ENCODE measurements at regions not wholly inside any gene's neighbourhood (a gene's known extent, or its start where the extent isn't known, plus 50 kb on each side); places are given as distances from the start of the nearest gene placed in this dataset.

- Mint-ChIP-seq H3K27me3 (peaks cover 6% of the 10 kb centered on the region), H3K4me1 (no peaks in the 10 kb centered on the region), H3K9me3 (ENCODE audit: insufficient read depth) (peaks cover 5% of the 10 kb centered on the region), H3K27ac (no peak overlapping the region), H3K4me3 (no peak overlapping the region)
- no peak overlapping the region for H3K9ac ChIP-seq (ENCODE audit: low read length)
- H3K27ac ChIP-seq (ENCODE audit: low read length in 2 of 2): no peak overlapping the region
- no peaks in the 10 kb centered on the region for H3K79me2 ChIP-seq (ENCODE audit: control insufficient read depth, insufficient read depth, low read length)
- intact Hi-C loops (cut with micrococcal nuclease): no loop called here
- CTCF ChIA-PET: no interaction called here
- H3K36me3 ChIP-seq (replicated peaks in 1 of 2; ENCODE audit: control extremely low read depth in 1 of 2, control insufficient read depth in 1 of 2, extremely low read depth in 1 of 2, insufficient read depth in 2 of 2, low read length in 1 of 2): no peaks in the 10 kb centered on the region
- ATAC-seq (ENCODE audit: low read depth) (no peak), DNase-seq (no peak)
- H3K4me3 ChIP-seq (ENCODE audit: control extremely low read depth in 1 of 5, extremely low read depth in 1 of 5, insufficient read depth in 1 of 5, low read depth in 2 of 5, low read length in 4 of 5): no peak overlapping the region
- no peak overlapping the region for H2AFZ ChIP-seq (ENCODE audit: insufficient read depth, low read depth, low read length, poor library complexity, severe bottlenecking)
- no CpG with 5 or more reads among the region's 2 CpGs for WGBS (ENCODE audit: insufficient coverage)
- H3K27me3 ChIP-seq (replicated peaks in 1 of 4; ENCODE audit: control extremely low read depth in 1 of 4, control insufficient read depth in 3 of 4, insufficient read depth in 4 of 4, low read length in 3 of 4): no peaks in the 10 kb centered on the region
- H3K4me1 ChIP-seq (ENCODE audit: control insufficient read depth in 2 of 2, insufficient read depth in 2 of 2, low read length in 2 of 2): no peaks in the 10 kb centered on the region
- no peaks in the 10 kb centered on the region for H4K20me1 ChIP-seq (ENCODE audit: control insufficient read depth, insufficient read depth, low read length, poor library complexity, severe bottlenecking)
- H3K4me2 ChIP-seq (replicated peaks; ENCODE audit: low read depth, low read length, poor library complexity, severe bottlenecking): no peak overlapping the region
- TF ChIP-seq CTCF (IDR thresholded peaks at IDR 0.05) (no peak), EZH2 (IDR thresholded peaks at IDR 0.05; ENCODE audit: borderline replicate concordance, insufficient read depth, low read depth, low read length, poor library complexity, severe bottlenecking) (no peak)
- POLR2A ChIA-PET: no interaction called here
- H3K9me3 ChIP-seq (ENCODE audit: control extremely low read depth in 1 of 3, control insufficient read depth in 2 of 3, insufficient read depth in 1 of 3, low read length in 2 of 3): peaks cover 0 to 5% (median 2%) of the 10 kb centered on the region in 3 donors
Measured at GRCh38 chr5:6806668-6807067, 93.4 kb downstream of the TENT4A start.

GRCh38 chr5:6808462-6808861, 95.2 kb downstream of the TENT4A start:
- peaks cover 0 to 5% (median 2%) of the 10 kb centered on the region in 3 donors for H3K9me3 ChIP-seq (ENCODE audit: control extremely low read depth in 1 of 3, control insufficient read depth in 2 of 3, insufficient read depth in 1 of 3, low read length in 2 of 3)
- H4K20me1 ChIP-seq (ENCODE audit: control insufficient read depth, insufficient read depth, low read length, poor library complexity, severe bottlenecking): no peaks in the 10 kb centered on the region
- H3K27me3 ChIP-seq (replicated peaks in 1 of 4; ENCODE audit: control extremely low read depth in 1 of 4, control insufficient read depth in 3 of 4, insufficient read depth in 4 of 4, low read length in 3 of 4): no peaks in the 10 kb centered on the region
- no peak overlapping the region for H3K4me2 ChIP-seq (replicated peaks; ENCODE audit: low read depth, low read length, poor library complexity, severe bottlenecking)
- WGBS (ENCODE audit: insufficient coverage): 87% methylated on average over 5 of the region's 7 CpGs
- POLR2A ChIA-PET: no interaction called here
- intact Hi-C loops (cut with micrococcal nuclease): no loop called here
- CTCF ChIA-PET: no interaction called here
- H2AFZ ChIP-seq (ENCODE audit: insufficient read depth, low read depth, low read length, poor library complexity, severe bottlenecking): no peak overlapping the region
- Mint-ChIP-seq H3K9me3 (ENCODE audit: insufficient read depth) (peaks cover 5% of the 10 kb centered on the region), H3K4me3 (no peak overlapping the region), H3K4me1 (no peaks in the 10 kb centered on the region), H3K27ac (no peak overlapping the region), H3K27me3 (peaks cover 3% of the 10 kb centered on the region)
- no peak for TF ChIP-seq EZH2 (IDR thresholded peaks at IDR 0.05; ENCODE audit: borderline replicate concordance, insufficient read depth, low read depth, low read length, poor library complexity, severe bottlenecking)
- no peak for TF ChIP-seq CTCF (IDR thresholded peaks at IDR 0.05)
- H3K27ac ChIP-seq (ENCODE audit: low read length in 2 of 2): no peak overlapping the region
- no peak overlapping the region for H3K4me3 ChIP-seq (ENCODE audit: control extremely low read depth in 1 of 5, extremely low read depth in 1 of 5, insufficient read depth in 1 of 5, low read depth in 2 of 5, low read length in 4 of 5)
- no peak for ATAC-seq (ENCODE audit: low read depth)
- H3K9ac ChIP-seq (ENCODE audit: low read length): no peak overlapping the region
- H3K36me3 ChIP-seq (replicated peaks in 1 of 2; ENCODE audit: control extremely low read depth in 1 of 2, control insufficient read depth in 1 of 2, extremely low read depth in 1 of 2, insufficient read depth in 2 of 2, low read length in 1 of 2): no peaks in the 10 kb centered on the region
- no peaks in the 10 kb centered on the region for H3K79me2 ChIP-seq (ENCODE audit: control insufficient read depth, insufficient read depth, low read length)
- no peaks in the 10 kb centered on the region for H3K4me1 ChIP-seq (ENCODE audit: control insufficient read depth in 2 of 2, insufficient read depth in 2 of 2, low read length in 2 of 2)
- no peak for DNase-seq
